Activated naive CD8-positive, alpha-beta T cell treated with anti-CD3 and anti-CD28 coated beads, Interleukin-2, amount 50 U/mL, for 24 hours (primary cell): ENCODE measurements at regions not wholly inside any gene's neighbourhood (a gene's known extent, or its start where the extent isn't known, plus 50 kb on each side); places are given as distances from the start of the nearest gene placed in this dataset.

Source experiments
- ATAC-seq: fragments of 150-1000 bp; cut with Tn5 transposase; one replicate; pipeline ENCODE4 v1.10.0; 2021
- DNase-seq: peaks from one replicate; pipeline ENCODE4 v3.0.0; 2021
- H3K27ac Mint-ChIP-seq: one replicate; pipeline ENCODE4 v1.8.0; 2021; ENCODE audit warnings: mild to moderate bottlenecking, mixed read lengths
- H3K27me3 Mint-ChIP-seq: one replicate; pipeline ENCODE4 v1.8.0; 2021; ENCODE audit warnings: mixed read lengths
- H3K36me3 Mint-ChIP-seq: one replicate; pipeline ENCODE4 v1.8.0; 2021; ENCODE audit warnings: low read depth, mixed read lengths
- H3K4me1 Mint-ChIP-seq: one replicate; pipeline ENCODE4 v1.8.0; 2021; ENCODE audit warnings: mixed read lengths
- H3K4me3 Mint-ChIP-seq: one replicate; pipeline ENCODE4 v1.8.0; 2021; ENCODE audit warnings: mild to moderate bottlenecking, moderate library complexity, mixed read lengths
- H3K9me3 Mint-ChIP-seq: one replicate; pipeline ENCODE4 v1.8.0; 2021; ENCODE audit warnings: mixed read lengths

- H3K27ac Mint-ChIP-seq, result no peak overlapping the region
- peaks cover 2% of the 10 kb centered on the region for H3K36me3 Mint-ChIP-seq
- peaks cover 19% of the 10 kb centered on the region for H3K9me3 Mint-ChIP-seq
- DNase-seq (no peak), ATAC-seq (no peak)
- H3K4me1 Mint-ChIP-seq, result no peaks in the 10 kb centered on the region
- peaks cover 11% of the 10 kb centered on the region for H3K27me3 Mint-ChIP-seq
- H3K4me3 Mint-ChIP-seq, result no peak overlapping the region
Observed at GRCh38 chr1:29842130-29842529, 605.8 kb downstream of the PTPRU start.

GRCh38 chr1:29839726-29840125, 603.4 kb downstream of the PTPRU start:
- DNase-seq (no peak), ATAC-seq (no peak)
- Mint-ChIP-seq H3K4me1 (no peaks in the 10 kb centered on the region), H3K27me3 (peaks cover 12% of the 10 kb centered on the region), H3K4me3 (no peak overlapping the region), H3K27ac (no peak overlapping the region), H3K36me3 (peaks cover 2% of the 10 kb centered on the region), H3K9me3 (peaks cover 19% of the 10 kb centered on the region)

GRCh38 chr1:29838738-29839320, 602.5 kb downstream of the PTPRU start:
- peaks cover 19% of the 10 kb centered on the region for H3K9me3 Mint-ChIP-seq
- DNase-seq, result no peak
- no peaks in the 10 kb centered on the region for H3K4me1 Mint-ChIP-seq
- H3K27me3 Mint-ChIP-seq, result peaks cover 12% of the 10 kb centered on the region
- H3K27ac Mint-ChIP-seq, result no peak overlapping the region
- H3K36me3 Mint-ChIP-seq, result peaks cover 2% of the 10 kb centered on the region
- no peak for ATAC-seq
- H3K4me3 Mint-ChIP-seq, result no peak overlapping the region

- H3K27ac Mint-ChIP-seq, result no peak overlapping the region
- DNase-seq (no peak), ATAC-seq (no peak)
- peaks cover 7% of the 10 kb centered on the region for H3K27me3 Mint-ChIP-seq
- H3K9me3 Mint-ChIP-seq, result peaks cover 9% of the 10 kb centered on the region
- no peaks in the 10 kb centered on the region for H3K4me1 Mint-ChIP-seq
- no peak overlapping the region for H3K4me3 Mint-ChIP-seq
- H3K36me3 Mint-ChIP-seq, result no peaks in the 10 kb centered on the region
Observed at GRCh38 chr1:29836651-29837646, 600.6 kb downstream of the PTPRU start.

GRCh38 chr1:29835874-29836273, 599.6 kb downstream of the PTPRU start:
- DNase-seq (no peak), ATAC-seq (no peak)
- Mint-ChIP-seq H3K4me3 (no peak overlapping the region), H3K9me3 (no peaks in the 10 kb centered on the region), H3K27me3 (peaks cover 5% of the 10 kb centered on the region), H3K36me3 (no peaks in the 10 kb centered on the region), H3K27ac (no peak overlapping the region), H3K4me1 (no peaks in the 10 kb centered on the region)

GRCh38 chr1:29835406-29835805, 599.1 kb downstream of the PTPRU start:
- DNase-seq (no peak), ATAC-seq (no peak)
- Mint-ChIP-seq H3K9me3 (no peaks in the 10 kb centered on the region), H3K4me3 (no peak overlapping the region), H3K27ac (no peak overlapping the region), H3K36me3 (no peaks in the 10 kb centered on the region), H3K27me3 (peaks cover 5% of the 10 kb centered on the region), H3K4me1 (no peaks in the 10 kb centered on the region)

GRCh38 chr1:29833581-29833980, 597.3 kb downstream of the PTPRU start:
- H3K36me3 Mint-ChIP-seq, result no peaks in the 10 kb centered on the region
- H3K27ac Mint-ChIP-seq, result no peak overlapping the region
- H3K27me3 Mint-ChIP-seq, result peaks cover 1% of the 10 kb centered on the region
- H3K9me3 Mint-ChIP-seq, result no peaks in the 10 kb centered on the region
- ATAC-seq (no peak), DNase-seq (no peak)
- H3K4me1 Mint-ChIP-seq, result no peaks in the 10 kb centered on the region
- no peak overlapping the region for H3K4me3 Mint-ChIP-seq

- peaks cover 1% of the 10 kb centered on the region for H3K27me3 Mint-ChIP-seq
- H3K27ac Mint-ChIP-seq, result no peak overlapping the region
- no peak overlapping the region for H3K4me3 Mint-ChIP-seq
- H3K9me3 Mint-ChIP-seq, result no peaks in the 10 kb centered on the region
- no peaks in the 10 kb centered on the region for H3K4me1 Mint-ChIP-seq
- no peak for DNase-seq
- ATAC-seq, result no peak
- H3K36me3 Mint-ChIP-seq, result no peaks in the 10 kb centered on the region
Observed at GRCh38 chr1:29832936-29833335, 596.6 kb downstream of the PTPRU start.

GRCh38 chr1:29832471-29832870, 596.1 kb downstream of the PTPRU start:
- no peaks in the 10 kb centered on the region for H3K9me3 Mint-ChIP-seq
- no peak for ATAC-seq
- H3K4me1 Mint-ChIP-seq, result no peaks in the 10 kb centered on the region
- H3K27ac Mint-ChIP-seq, result no peak overlapping the region
- DNase-seq, result no peak
- peaks cover 1% of the 10 kb centered on the region for H3K27me3 Mint-ChIP-seq
- H3K36me3 Mint-ChIP-seq, result no peaks in the 10 kb centered on the region
- no peak overlapping the region for H3K4me3 Mint-ChIP-seq

GRCh38 chr1:29831500-29832117, 595.3 kb downstream of the PTPRU start:
- ATAC-seq (no peak), DNase-seq (no peak)
- no peaks in the 10 kb centered on the region for H3K36me3 Mint-ChIP-seq
- no peak overlapping the region for H3K27ac Mint-ChIP-seq
- H3K9me3 Mint-ChIP-seq, result no peaks in the 10 kb centered on the region
- no peaks in the 10 kb centered on the region for H3K4me1 Mint-ChIP-seq
- no peaks in the 10 kb centered on the region for H3K27me3 Mint-ChIP-seq
- H3K4me3 Mint-ChIP-seq, result no peak overlapping the region

GRCh38 chr1:29830916-29831315, 594.6 kb downstream of the PTPRU start:
- no peaks in the 10 kb centered on the region for H3K36me3 Mint-ChIP-seq
- ATAC-seq (no peak), DNase-seq (no peak)
- no peak overlapping the region for H3K4me3 Mint-ChIP-seq
- H3K9me3 Mint-ChIP-seq, result no peaks in the 10 kb centered on the region
- no peaks in the 10 kb centered on the region for H3K27me3 Mint-ChIP-seq
- no peak overlapping the region for H3K27ac Mint-ChIP-seq
- H3K4me1 Mint-ChIP-seq, result no peaks in the 10 kb centered on the region

GRCh38 chr1:29830383-29830782, 594.1 kb downstream of the PTPRU start:
- no peak overlapping the region for H3K4me3 Mint-ChIP-seq
- no peak for ATAC-seq
- no peaks in the 10 kb centered on the region for H3K9me3 Mint-ChIP-seq
- no peaks in the 10 kb centered on the region for H3K4me1 Mint-ChIP-seq
- DNase-seq, result no peak
- no peaks in the 10 kb centered on the region for H3K36me3 Mint-ChIP-seq
- H3K27ac Mint-ChIP-seq, result no peak overlapping the region
- H3K27me3 Mint-ChIP-seq, result no peaks in the 10 kb centered on the region

GRCh38 chr1:29829448-29830344, 593.4 kb downstream of the PTPRU start:
- Mint-ChIP-seq H3K4me1 (no peaks in the 10 kb centered on the region), H3K36me3 (no peaks in the 10 kb centered on the region), H3K4me3 (no peak overlapping the region), H3K9me3 (no peaks in the 10 kb centered on the region), H3K27me3 (no peaks in the 10 kb centered on the region), H3K27ac (no peak overlapping the region)
- DNase-seq (no peak), ATAC-seq (no peak)
